Neural progenitor cell (in vitro differentiated cells): ENCODE measurements at regions not wholly inside any gene's neighbourhood (a gene's known extent, or its start where the extent isn't known, plus 50 kb on each side); places are given as distances from the start of the nearest gene placed in this dataset.

Source experiments
- DNase-seq: peaks from one replicate; pipeline ENCODE4 v3.0.0-alpha.2; 2016; ENCODE audit warnings: low spot score
- H2AFZ ChIP-seq: fragments of 200-600 bp; sonication (generic); replicated peaks from 2 replicates; pipeline ENCODE4 v1.6.1; 2016; ENCODE audit warnings: antibody characterized with exemption
- H3F3A ChIP-seq: fragments of 200-600 bp; sonication (generic); 2 replicates; pipeline ENCODE4 v1.6.1; 2016; ENCODE audit warnings: antibody characterized with exemption, low read depth
- H3K27ac ChIP-seq: fragments of 200-600 bp; sonication (generic); 2 replicates; pipeline ENCODE4 v1.5.1; 2016; ENCODE audit warnings: mild to moderate bottlenecking
- H3K27me3 ChIP-seq: fragments of 200-600 bp; sonication (generic); 2 replicates; pipeline ENCODE4 v1.6.1; 2016; ENCODE audit warnings: mild to moderate bottlenecking, moderate library complexity
- H3K36me3 ChIP-seq: fragments of 200-600 bp; sonication (generic); 2 replicates; pipeline ENCODE4 v1.5.1; 2016
- H3K4me1 ChIP-seq: fragments of 200-600 bp; sonication (generic); 2 replicates; pipeline ENCODE4 v1.6.1; 2016; ENCODE audit warnings: mixed run types
- H3K4me2 ChIP-seq: fragments of 200-600 bp; sonication (generic); 2 replicates; pipeline ENCODE4 v1.6.1; 2016
- H3K4me3 ChIP-seq: fragments of 200-600 bp; sonication (generic); 2 replicates; pipeline ENCODE4 v1.5.1; 2016
- H3K79me2 ChIP-seq: fragments of 200-600 bp; sonication (generic); 2 replicates; pipeline ENCODE4 v1.6.1; 2016; ENCODE audit warnings: low read depth
- H3K9ac ChIP-seq: fragments of 200-600 bp; sonication (generic); 2 replicates; pipeline ENCODE4 v1.6.1; 2016
- H3K9me3 ChIP-seq: fragments of 200-600 bp; sonication (generic); 2 replicates; pipeline ENCODE4 v1.5.1; 2016; ENCODE audit warnings: low read depth
- H4K20me1 ChIP-seq: fragments of 200-600 bp; sonication (generic); 2 replicates; pipeline ENCODE4 v1.6.1; 2016; ENCODE audit warnings: low read depth
- H3K27ac Mint-ChIP-seq: 3 replicates; pipeline ENCODE4 v1.8.0; 2021; ENCODE audit warnings: mixed read lengths
- H3K27me3 Mint-ChIP-seq: 2 replicates; pipeline ENCODE4 v1.8.0; 2022; ENCODE audit warnings: low read depth, mild to moderate bottlenecking, inconsistent platforms, moderate library complexity, mixed read lengths; ENCODE audit not compliant: insufficient read depth
- H3K36me3 Mint-ChIP-seq: 3 replicates; pipeline ENCODE4 v1.8.0; 2021; ENCODE audit warnings: mixed read lengths
- H3K4me1 Mint-ChIP-seq: 3 replicates; pipeline ENCODE4 v1.8.0; 2021; ENCODE audit warnings: mixed read lengths
- H3K4me3 Mint-ChIP-seq: 3 replicates; pipeline ENCODE4 v1.8.0; 2021; ENCODE audit warnings: mild to moderate bottlenecking, moderate library complexity, mixed read lengths
- H3K9me3 Mint-ChIP-seq: 3 replicates; pipeline ENCODE4 v1.8.0; 2020; ENCODE audit warnings: mixed read lengths
- EZH2 ChIP-seq: fragments of 200-600 bp; sonication (generic); IDR thresholded peaks from 2 replicates; pipeline ENCODE4 v1.6.1; 2017; ENCODE audit warnings: antibody characterized with exemption, mild to moderate bottlenecking, moderate library complexity
- EZH2phosphoT487 ChIP-seq: fragments of 200-600 bp; sonication (generic); IDR thresholded peaks from 2 replicates; pipeline ENCODE4 v1.6.1; 2017; ENCODE audit warnings: antibody characterized with exemption
- TF ChIP-seq, protein P1 (sequence below): fragments of 200-600 bp; sonication (generic); IDR thresholded peaks from 2 replicates; pipeline ENCODE4 v1.5.1; 2017; ENCODE audit warnings: antibody characterized with exemption, mild to moderate bottlenecking

GRCh38 chr11:37422511-37422910 is 824.5 kb upstream of the RAG2 start:
- no peak overlapping the region for H3K4me3 ChIP-seq
- no peak overlapping the region for H3K4me3 Mint-ChIP-seq
- peaks cover 7% of the 10 kb centered on the region for H3K9me3 Mint-ChIP-seq
- H3K27me3 Mint-ChIP-seq = no peaks in the 10 kb centered on the region
- no peak overlapping the region for H3K27ac ChIP-seq
- H3K27ac Mint-ChIP-seq = no peak overlapping the region
- no peaks in the 10 kb centered on the region for H3K36me3 ChIP-seq
- no peak for DNase-seq
- H3K79me2 ChIP-seq = no peaks in the 10 kb centered on the region
- H3K9ac ChIP-seq = no peak overlapping the region
- no peak overlapping the region for H3K4me2 ChIP-seq
- H3K4me1 Mint-ChIP-seq = no peaks in the 10 kb centered on the region
- H3K9me3 ChIP-seq = no peaks in the 10 kb centered on the region
- no peaks in the 10 kb centered on the region for H4K20me1 ChIP-seq
- no peaks in the 10 kb centered on the region for H3K4me1 ChIP-seq
- TF ChIP-seq EZH2phosphoT487 (no peak), EZH2 (no peak)
- TF ChIP-seq, protein P1, sequence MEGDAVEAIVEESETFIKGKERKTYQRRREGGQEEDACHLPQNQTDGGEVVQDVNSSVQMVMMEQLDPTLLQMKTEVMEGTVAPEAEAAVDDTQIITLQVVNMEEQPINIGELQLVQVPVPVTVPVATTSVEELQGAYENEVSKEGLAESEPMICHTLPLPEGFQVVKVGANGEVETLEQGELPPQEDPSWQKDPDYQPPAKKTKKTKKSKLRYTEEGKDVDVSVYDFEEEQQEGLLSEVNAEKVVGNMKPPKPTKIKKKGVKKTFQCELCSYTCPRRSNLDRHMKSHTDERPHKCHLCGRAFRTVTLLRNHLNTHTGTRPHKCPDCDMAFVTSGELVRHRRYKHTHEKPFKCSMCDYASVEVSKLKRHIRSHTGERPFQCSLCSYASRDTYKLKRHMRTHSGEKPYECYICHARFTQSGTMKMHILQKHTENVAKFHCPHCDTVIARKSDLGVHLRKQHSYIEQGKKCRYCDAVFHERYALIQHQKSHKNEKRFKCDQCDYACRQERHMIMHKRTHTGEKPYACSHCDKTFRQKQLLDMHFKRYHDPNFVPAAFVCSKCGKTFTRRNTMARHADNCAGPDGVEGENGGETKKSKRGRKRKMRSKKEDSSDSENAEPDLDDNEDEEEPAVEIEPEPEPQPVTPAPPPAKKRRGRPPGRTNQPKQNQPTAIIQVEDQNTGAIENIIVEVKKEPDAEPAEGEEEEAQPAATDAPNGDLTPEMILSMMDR = no peak
- no peaks in the 10 kb centered on the region for H3K36me3 Mint-ChIP-seq
- no peaks in the 10 kb centered on the region for H3F3A ChIP-seq
- no peak overlapping the region for H2AFZ ChIP-seq
- no peaks in the 10 kb centered on the region for H3K27me3 ChIP-seq

- H3K36me3 Mint-ChIP-seq = no peaks in the 10 kb centered on the region
- H3K9me3 Mint-ChIP-seq = no peaks in the 10 kb centered on the region
- H3K27ac Mint-ChIP-seq = no peak overlapping the region
- no peaks in the 10 kb centered on the region for H3K4me1 Mint-ChIP-seq
- Histone ChIP-seq H3K9ac (no peak overlapping the region), H3K36me3 (no peaks in the 10 kb centered on the region), H3K4me1 (no peaks in the 10 kb centered on the region), H3K27ac (no peak overlapping the region), H3K79me2 (no peaks in the 10 kb centered on the region), H3K4me2 (no peak overlapping the region), H3K9me3 (no peaks in the 10 kb centered on the region), H3K27me3 (no peaks in the 10 kb centered on the region), H3F3A (no peaks in the 10 kb centered on the region), H4K20me1 (no peaks in the 10 kb centered on the region), H2AFZ (no peak overlapping the region), H3K4me3 (no peak overlapping the region)
- H3K27me3 Mint-ChIP-seq = no peaks in the 10 kb centered on the region
- H3K4me3 Mint-ChIP-seq = no peak overlapping the region
- TF ChIP-seq, protein P1 = no peak
- TF ChIP-seq EZH2 (no peak), EZH2phosphoT487 (no peak)
- DNase-seq = no peak
These were observed 813.3 kb upstream of the RAG2 start for GRCh38 chr11:37411289-37411688.

DNA sequence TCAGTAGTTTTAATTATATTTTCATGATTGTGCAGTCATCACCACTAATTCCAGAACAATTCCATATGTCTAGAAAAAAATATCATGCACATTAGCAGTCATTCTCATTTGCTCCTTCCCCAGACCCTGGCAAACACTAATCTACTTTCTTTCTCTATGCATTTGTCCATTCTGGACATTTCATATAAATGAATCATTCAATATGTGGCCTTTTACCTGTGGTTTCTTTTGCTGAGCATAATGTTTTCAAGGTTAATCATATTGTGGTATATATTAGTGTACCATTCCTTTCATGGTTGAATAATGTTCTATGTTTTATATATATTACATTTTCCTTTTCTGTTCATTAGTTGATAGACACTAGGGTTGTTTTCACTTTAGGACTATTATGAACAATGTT is 811.1 kb upstream of the RAG2 start:
- Histone ChIP-seq H3K27ac (no peak overlapping the region), H3K9me3 (no peaks in the 10 kb centered on the region), H4K20me1 (no peaks in the 10 kb centered on the region), H3K27me3 (no peaks in the 10 kb centered on the region), H3K79me2 (no peaks in the 10 kb centered on the region), H3K4me3 (no peak overlapping the region), H3K36me3 (no peaks in the 10 kb centered on the region), H2AFZ (no peak overlapping the region), H3K4me2 (no peak overlapping the region), H3K9ac (no peak overlapping the region), H3F3A (no peaks in the 10 kb centered on the region), H3K4me1 (no peaks in the 10 kb centered on the region)
- H3K9me3 Mint-ChIP-seq = no peaks in the 10 kb centered on the region
- TF ChIP-seq EZH2phosphoT487 (no peak), EZH2 (no peak)
- TF ChIP-seq, protein P1 = no peak
- H3K27me3 Mint-ChIP-seq = no peaks in the 10 kb centered on the region
- H3K36me3 Mint-ChIP-seq = no peaks in the 10 kb centered on the region
- DNase-seq = no peak
- H3K4me1 Mint-ChIP-seq = no peaks in the 10 kb centered on the region
- H3K27ac Mint-ChIP-seq = no peak overlapping the region
- H3K4me3 Mint-ChIP-seq = no peak overlapping the region

DNA sequence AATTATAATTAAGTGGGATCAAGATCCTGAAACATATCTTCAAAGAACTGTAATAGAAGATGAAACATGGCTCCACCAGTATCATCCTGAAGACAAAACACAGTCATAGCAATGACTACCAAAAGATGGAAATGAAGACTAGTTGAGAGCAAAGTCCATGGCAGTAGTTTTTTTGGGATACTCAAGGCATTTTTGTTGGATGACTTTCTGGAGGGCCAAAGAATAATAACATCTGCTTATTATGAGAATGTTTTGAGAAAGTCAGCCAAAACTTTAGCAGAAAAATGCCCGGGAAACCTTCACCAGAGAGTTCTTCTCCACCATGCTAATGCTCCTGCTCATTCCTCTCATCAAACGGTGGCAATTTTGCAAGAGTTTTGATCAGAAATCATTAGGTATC is 809.4 kb upstream of the RAG2 start:
- H3K27me3 ChIP-seq = no peaks in the 10 kb centered on the region
- Mint-ChIP-seq H3K27ac (no peak overlapping the region), H3K4me3 (no peak overlapping the region), H3K27me3 (no peaks in the 10 kb centered on the region), H3K9me3 (no peaks in the 10 kb centered on the region), H3K4me1 (no peaks in the 10 kb centered on the region), H3K36me3 (no peaks in the 10 kb centered on the region)
- H3K4me3 ChIP-seq = no peak overlapping the region
- no peaks in the 10 kb centered on the region for H3K9me3 ChIP-seq
- H3K4me2 ChIP-seq = no peak overlapping the region
- H3F3A ChIP-seq = no peaks in the 10 kb centered on the region
- H4K20me1 ChIP-seq = no peaks in the 10 kb centered on the region
- no peak overlapping the region for H2AFZ ChIP-seq
- H3K79me2 ChIP-seq = no peaks in the 10 kb centered on the region
- no peak overlapping the region for H3K27ac ChIP-seq
- no peaks in the 10 kb centered on the region for H3K4me1 ChIP-seq
- no peak overlapping the region for H3K9ac ChIP-seq
- no peak for DNase-seq
- no peaks in the 10 kb centered on the region for H3K36me3 ChIP-seq
- TF ChIP-seq EZH2 (no peak), EZH2phosphoT487 (no peak)
- TF ChIP-seq, protein P1 = no peak
